CD4-positive, alpha-beta T cell (primary cell): ENCODE measurements at regions not wholly inside any gene's neighbourhood (a gene's known extent, or its start where the extent isn't known, plus 50 kb on each side); places are given as distances from the start of the nearest gene placed in this dataset.

Experiments used
- ATAC-seq: fragments of 200-7000 bp; cut with Tn5 transposase; one replicate; pipeline ENCODE4 v1.10.0; 2022; ENCODE audit warnings: mild to moderate bottlenecking; ENCODE audit not compliant: poor library complexity
- CTCF ChIA-PET: fragments of 350-600 bp; sonication (Branson Sonifier 250); formaldehyde crosslinking; loops from one replicate; lab custom pipeline; 2021; ENCODE audit warnings: antibody characterized with exemption, inconsistent platforms; lab: Charles Lee
- POLR2A ChIA-PET: fragments of 350-600 bp; sonication (Branson Sonifier 250); formaldehyde crosslinking; loops from one replicate; lab custom pipeline; 2021; ENCODE audit warnings: antibody characterized with exemption, inconsistent platforms; lab: Charles Lee
- DNase-seq, 14 experiments: peaks; one replicate each; pipeline ENCODE4 v3.0.0-alpha.2; 2013 to 2020; ENCODE audit warnings: mixed read lengths in 2 of 14
- H3K27ac ChIP-seq, 2 donors: one replicate each; pipeline versions ENCODE4 v1.5.1 to v1.7.0; 2013; ENCODE audit warnings: low read length in 2 of 2, low read depth in 1 of 2, mild to moderate bottlenecking in 1 of 2
- H3K27me3 ChIP-seq, 2 experiments: 1 replicate in 1 of 2; 2 replicates in 1 of 2; pipeline versions ENCODE4 v1.6.1 to v1.7.0; 2013; ENCODE audit warnings: low read length in 2 of 2, control low read depth in 1 of 2, mild to moderate bottlenecking in 1 of 2, moderate library complexity in 1 of 2; ENCODE audit not compliant: insufficient read depth in 2 of 2, control insufficient read depth in 1 of 2
- H3K36me3 ChIP-seq: one replicate; pipeline ENCODE4 v1.6.1; 2013; ENCODE audit warnings: low read length, control low read depth; ENCODE audit not compliant: insufficient read depth
- H3K4me1 ChIP-seq: one replicate; pipeline ENCODE4 v1.6.1; 2013; ENCODE audit warnings: low read length, control low read depth; ENCODE audit not compliant: insufficient read depth
- H3K4me3 ChIP-seq: one replicate; pipeline ENCODE4 v1.5.1; 2013; ENCODE audit warnings: mild to moderate bottlenecking, low read length, moderate library complexity
- H3K9me3 ChIP-seq, 2 experiments: 1 replicate in 1 of 2; 2 replicates in 1 of 2; pipeline versions ENCODE4 v1.6.1 to v1.7.0; 2013; ENCODE audit warnings: low read length in 2 of 2, mild to moderate bottlenecking in 2 of 2, control low read depth in 1 of 2, moderate library complexity in 1 of 2; ENCODE audit not compliant: control insufficient read depth in 1 of 2, insufficient read depth in 1 of 2
- H3K27ac Mint-ChIP-seq: one replicate; pipeline ENCODE4 v1.8.0; 2020; ENCODE audit warnings: mixed read lengths
- H3K27me3 Mint-ChIP-seq: one replicate; pipeline ENCODE4 v1.8.0; 2021; ENCODE audit warnings: mixed read lengths
- H3K36me3 Mint-ChIP-seq: one replicate; pipeline ENCODE4 v1.8.0; 2021; ENCODE audit warnings: low read depth, mixed read lengths
- H3K4me1 Mint-ChIP-seq: one replicate; pipeline ENCODE4 v1.8.0; 2021; ENCODE audit warnings: low read depth, mixed read lengths
- H3K4me3 Mint-ChIP-seq: one replicate; pipeline ENCODE4 v1.8.0; 2020; ENCODE audit warnings: mild to moderate bottlenecking, mixed read lengths
- H3K9me3 Mint-ChIP-seq: one replicate; pipeline ENCODE4 v1.8.0; 2020; ENCODE audit warnings: mixed read lengths
- CTCF ChIP-seq: fragments of 200-600 bp; IDR thresholded peaks from one replicate; pipeline ENCODE4 v1.8.0; 2022; ENCODE audit warnings: antibody characterized with exemption, mild to moderate bottlenecking
- intact Hi-C, 2 experiments: fragments of 100-400 bp; cut with DNase I in 1 of 2; cut with micrococcal nuclease in 1 of 2; formaldehyde crosslinking; loops; one replicate each; pipeline versions ENCODE4 v1.15.1 to v1.9.0; 2023 to 2025; cut with DNase I, micrococcal nuclease

GRCh38 chr2:122531290-122532071 lies 776.0 kb downstream of the TSN start:
- Mint-ChIP-seq H3K36me3 (no peaks in the 10 kb centered on the region), H3K9me3 (peaks cover 6% of the 10 kb centered on the region), H3K4me3 (no peak overlapping the region), H3K27me3 (no peaks in the 10 kb centered on the region), H3K27ac (no peak overlapping the region), H3K4me1 (no peaks in the 10 kb centered on the region)
- H3K4me3 ChIP-seq, result no peak overlapping the region
- H3K4me1 ChIP-seq, result no peaks in the 10 kb centered on the region
- intact Hi-C loops, result no loop called here
- no peak for TF ChIP-seq CTCF
- ChIA-PET POLR2A (no interaction called here), CTCF (no interaction called here)
- ATAC-seq (no peak), DNase-seq (no peak)
- H3K27me3 ChIP-seq, result no peaks in the 10 kb centered on the region
- H3K36me3 ChIP-seq, result no peaks in the 10 kb centered on the region
- peaks cover 0 to 9% of the 10 kb centered on the region in 2 experiments for H3K9me3 ChIP-seq
- H3K27ac ChIP-seq, result no peak overlapping the region

- H3K27me3 Mint-ChIP-seq, result no peaks in the 10 kb centered on the region
- Histone ChIP-seq H3K4me3 (no peak overlapping the region), H3K27me3 (no peaks in the 10 kb centered on the region), H3K9me3 (peaks cover 0 to 9% of the 10 kb centered on the region in 2 experiments), H3K36me3 (no peaks in the 10 kb centered on the region), H3K4me1 (no peaks in the 10 kb centered on the region), H3K27ac (no peak overlapping the region)
- peaks cover 6% of the 10 kb centered on the region for H3K9me3 Mint-ChIP-seq
- H3K4me3 Mint-ChIP-seq, result no peak overlapping the region
- H3K36me3 Mint-ChIP-seq, result no peaks in the 10 kb centered on the region
- ATAC-seq (no peak), DNase-seq (no peak)
- no peaks in the 10 kb centered on the region for H3K4me1 Mint-ChIP-seq
- no peak overlapping the region for H3K27ac Mint-ChIP-seq
- intact Hi-C loops, result no loop called here
- TF ChIP-seq CTCF, result no peak
- ChIA-PET CTCF (no interaction called here), POLR2A (no interaction called here)
Measured at GRCh38 chr2:122532072-122532344, 776.6 kb downstream of the TSN start.

- Mint-ChIP-seq H3K27ac (no peak overlapping the region), H3K27me3 (no peaks in the 10 kb centered on the region), H3K9me3 (peaks cover 6% of the 10 kb centered on the region), H3K36me3 (no peaks in the 10 kb centered on the region), H3K4me3 (no peak overlapping the region), H3K4me1 (no peaks in the 10 kb centered on the region)
- no peak for DNase-seq
- Histone ChIP-seq H3K27ac (no peak overlapping the region), H3K4me3 (no peak overlapping the region), H3K27me3 (no peaks in the 10 kb centered on the region), H3K4me1 (no peaks in the 10 kb centered on the region), H3K9me3 (peaks cover 0 to 9% of the 10 kb centered on the region in 2 experiments), H3K36me3 (no peaks in the 10 kb centered on the region)
- ATAC-seq, result no peak
- ChIA-PET CTCF (no interaction called here), POLR2A (no interaction called here)
- intact Hi-C loops, result no loop called here
- TF ChIP-seq CTCF, result no peak
Measured at GRCh38 chr2:122532481-122532880, 777.0 kb downstream of the TSN start.
